HCT116 (cell line): ENCODE measurements at regions not wholly inside any gene's neighbourhood (a gene's known extent, or its start where the extent isn't known, plus 50 kb on each side); places are given as distances from the start of the nearest gene placed in this dataset.

Source experiments
- ATAC-seq: fragments of 200-7000 bp; cut with Tn5 transposase; 2 replicates; pipeline ENCODE4 v1.9.1; 2020; ENCODE audit warnings: mild to moderate bottlenecking, moderate library complexity
- BruUV-seq: library from RNA; stranded (reverse); fragments of 400-500 nt; replicated peaks from 2 replicates; lab custom pipeline; 2021; lab: Mats Ljungman, UMichigan
- CTCF ChIA-PET: fragments of 300-600 bp; sonication (Branson Sonifier 250); formaldehyde crosslinking; loops from one replicate; lab custom pipeline; 2021; ENCODE audit warnings: antibody characterized with exemption; lab: Charles Lee
- POLR2A ChIA-PET: fragments of 300-600, 350-600 bp; sonication (Branson Sonifier 250); formaldehyde crosslinking; loops from one replicate; lab custom pipeline; 2021; ENCODE audit warnings: antibody characterized with exemption; lab: Charles Lee
- RAD21 ChIA-PET, 2 experiments: fragments of 300-600 bp; sonication (Branson Sonifier 250); formaldehyde crosslinking; loops; one replicate each; lab custom pipeline; 2023; ENCODE audit warnings: low total read pairs in 2 of 2; ENCODE audit not compliant: uncharacterized antibody in 2 of 2, unreplicated experiment in 2 of 2, low non-redundant PET in 1 of 2; lab: Charles Lee
- DNase-seq: peaks from one replicate; pipeline ENCODE4 v3.0.0-alpha.2; 2010; ENCODE audit warnings: low read depth, low spot score
- H2AFZ ChIP-seq: fragments of 200-600 bp; shearing (Covaris generic), sonication (generic); 2 replicates; pipeline ENCODE4 v1.6.1; 2017; ENCODE audit warnings: low read depth, mixed run types, mixed read lengths, antibody characterized with exemption, low read length; ENCODE audit not compliant: poor library complexity, severe bottlenecking
- H3K27ac ChIP-seq: 2 replicates; pipeline ENCODE4 v1.5.1; 2012; ENCODE audit warnings: low read depth, low read length
- H3K27me3 ChIP-seq: fragments of 200-600 bp; sonication (generic); 2 replicates; pipeline ENCODE4 v1.6.1; 2016; ENCODE audit warnings: mixed run types, low read length, mixed read lengths; ENCODE audit not compliant: insufficient read depth
- H3K36me3 ChIP-seq, 2 experiments: fragments of 200-500 bp in 1 of 2; fragments of 200-600 bp in 1 of 2; sonication (Bioruptor generic) in 1 of 2; sonication (generic) in 1 of 2; 2 replicates each; pipeline versions ENCODE4 v1.5.1 to v1.6.1; 2014 to 2016; ENCODE audit warnings: low read length in 2 of 2, inconsistent platforms in 1 of 2, mixed read lengths in 1 of 2, mixed run types in 1 of 2; ENCODE audit not compliant: insufficient read depth in 2 of 2, control insufficient read depth in 1 of 2
- H3K4me1 ChIP-seq, 2 experiments: fragments of 200-600 bp in 1 of 2; sonication (generic) in 1 of 2; 2 replicates each; pipeline versions ENCODE4 v1.5.1 to v1.6.1; 2012 to 2017; ENCODE audit warnings: low read length in 2 of 2, inconsistent platforms in 1 of 2, mild to moderate bottlenecking in 1 of 2, mixed read lengths in 1 of 2, mixed run types in 1 of 2, moderate library complexity in 1 of 2; ENCODE audit not compliant: insufficient read depth in 2 of 2, control insufficient read depth in 1 of 2
- H3K4me2 ChIP-seq: fragments of 200-600 bp; sonication (generic); 2 replicates; pipeline ENCODE4 v1.6.1; 2017; ENCODE audit warnings: mixed run types, low read length, mixed read lengths
- H3K4me3 ChIP-seq, 2 experiments: fragments of 200-600 bp in 1 of 2; sonication (generic) in 1 of 2; replicated peaks in 1 of 2; 2 replicates each; pipeline ENCODE4 v1.5.1; 2011 to 2016; ENCODE audit warnings: low read length in 2 of 2, control low read depth in 1 of 2, low read depth in 1 of 2, mild to moderate bottlenecking in 1 of 2, mixed read lengths in 1 of 2, mixed run types in 1 of 2
- H3K79me2 ChIP-seq: fragments of 200-600 bp; sonication (generic); 2 replicates; pipeline ENCODE4 v1.6.1; 2017; ENCODE audit warnings: mild to moderate bottlenecking, mixed run types, low read length, moderate library complexity, mixed read lengths; ENCODE audit not compliant: insufficient read depth
- H3K9ac ChIP-seq: fragments of 200-600 bp; sonication (generic); 2 replicates; pipeline ENCODE4 v1.6.1; 2016; ENCODE audit warnings: low read length, mixed read lengths
- H3K9me2 ChIP-seq: fragments of 200-600 bp; sonication (generic), shearing (Covaris generic); 2 replicates; pipeline ENCODE4 v1.6.1; 2017; ENCODE audit warnings: mixed run types, mild to moderate bottlenecking, moderate library complexity; ENCODE audit not compliant: insufficient read depth
- H3K9me3 ChIP-seq, 2 experiments: fragments of 200-500 bp in 1 of 2; fragments of 200-600 bp in 1 of 2; sonication (Bioruptor generic) in 1 of 2; sonication (generic) in 1 of 2; 2 replicates each; pipeline ENCODE4 v1.6.1; 2014 to 2017; ENCODE audit warnings: low read length in 2 of 2, mixed read lengths in 2 of 2, inconsistent platforms in 1 of 2, low read depth in 1 of 2, mild to moderate bottlenecking in 1 of 2, mixed run types in 1 of 2, moderate library complexity in 1 of 2; ENCODE audit not compliant: control insufficient read depth in 1 of 2, insufficient read depth in 1 of 2
- H4K20me1 ChIP-seq: fragments of 200-600 bp; sonication (generic), shearing (Covaris generic); 2 replicates; pipeline ENCODE4 v1.6.1; 2017; ENCODE audit warnings: mixed run types, mild to moderate bottlenecking, moderate library complexity; ENCODE audit not compliant: insufficient read depth
- CBX3 ChIP-seq: IDR thresholded peaks from 2 replicates; pipeline ENCODE4 v1.6.1; 2012; ENCODE audit warnings: low read depth
- CTCF ChIP-seq, 3 experiments: fragments of 200-600 bp in 1 of 3; sonication (generic) in 1 of 3; IDR thresholded peaks in 2 of 3; conservative IDR thresholded peaks in 1 of 3; 2 replicates each; pipeline ENCODE4 v1.5.1; 2012 to 2017; ENCODE audit warnings: low read depth in 2 of 3, low read length in 2 of 3, antibody characterized with exemption in 1 of 3, borderline replicate concordance in 1 of 3, control low read depth in 1 of 3, mild to moderate bottlenecking in 1 of 3, mixed read lengths in 1 of 3, mixed run types in 1 of 3, moderate library complexity in 1 of 3; ENCODE audit not compliant: insufficient read depth in 1 of 3
- EGR1 ChIP-seq: IDR thresholded peaks from 2 replicates; pipeline ENCODE4 v1.6.1; 2012; ENCODE audit warnings: low read depth
- EZH2phosphoT487 ChIP-seq: fragments of 200-600 bp; IDR thresholded peaks from 2 replicates; pipeline ENCODE4 v1.6.1; 2018; ENCODE audit warnings: antibody characterized with exemption, borderline replicate concordance
- JUND ChIP-seq: IDR thresholded peaks from 2 replicates; pipeline ENCODE4 v1.6.1; 2012
- POLR2A ChIP-seq: IDR thresholded peaks from 2 replicates; pipeline ENCODE4 v1.7.0; 2011; ENCODE audit warnings: borderline replicate concordance; ENCODE audit not compliant: insufficient read depth, insufficient read length; ENCODE audit errors: extremely low read depth
- RAD21 ChIP-seq: IDR thresholded peaks from 2 replicates; pipeline ENCODE4 v1.6.1; 2012; ENCODE audit warnings: low read depth, mild to moderate bottlenecking
- SP1 ChIP-seq: IDR thresholded peaks from 2 replicates; pipeline ENCODE4 v1.6.1; 2012; ENCODE audit warnings: low read depth
- YY1 ChIP-seq: IDR thresholded peaks from 2 replicates; pipeline ENCODE4 v1.6.1; 2011; ENCODE audit warnings: low read length, low read depth, moderate library complexity, mild to moderate bottlenecking; ENCODE audit not compliant: insufficient replicate concordance; ENCODE audit errors: extremely low read depth
- intact Hi-C: fragments of 100-400 bp; cut with micrococcal nuclease; formaldehyde crosslinking; loops from 2 replicates; pipeline ENCODE4 v1.10.0; 2022
- TF ChIP-seq, protein P1 (sequence below): IDR thresholded peaks from 2 replicates; pipeline ENCODE4 v1.6.1; 2012; ENCODE audit warnings: low read depth

- H3K9ac ChIP-seq: no peak overlapping the region
- H3K4me1 ChIP-seq: no peaks in the 10 kb centered on the region
- H3K27me3 ChIP-seq: peaks cover 8% of the 10 kb centered on the region
- no peak for DNase-seq
- CTCF ChIA-PET: no interaction called here
- H3K4me2 ChIP-seq: no peak overlapping the region
- intact Hi-C loops: no loop called here
- RAD21 ChIA-PET: no interaction called here
- POLR2A ChIA-PET: no interaction called here
- no peaks in the 10 kb centered on the region for H3K9me3 ChIP-seq
- H3K9me2 ChIP-seq: no peaks in the 10 kb centered on the region
- no peak overlapping the region for H3K4me3 ChIP-seq
- H2AFZ ChIP-seq: no peak overlapping the region
- TF ChIP-seq POLR2A (no peak), CTCF (IDR thresholded peaks at IDR 0.05 in 2 of 3, conservative IDR thresholded peaks at IDR 0.05 in 1 of 3; ENCODE audit: borderline replicate concordance in 1 of 3, insufficient read depth in 1 of 3, low read depth in 2 of 3, low read length in 2 of 3) (no peak), JUND (no peak), SP1 (no peak), EZH2phosphoT487 (no peak), YY1 (no peak), RAD21 (no peak), EGR1 (no peak), CBX3 (no peak)
- TF ChIP-seq, protein P1, sequence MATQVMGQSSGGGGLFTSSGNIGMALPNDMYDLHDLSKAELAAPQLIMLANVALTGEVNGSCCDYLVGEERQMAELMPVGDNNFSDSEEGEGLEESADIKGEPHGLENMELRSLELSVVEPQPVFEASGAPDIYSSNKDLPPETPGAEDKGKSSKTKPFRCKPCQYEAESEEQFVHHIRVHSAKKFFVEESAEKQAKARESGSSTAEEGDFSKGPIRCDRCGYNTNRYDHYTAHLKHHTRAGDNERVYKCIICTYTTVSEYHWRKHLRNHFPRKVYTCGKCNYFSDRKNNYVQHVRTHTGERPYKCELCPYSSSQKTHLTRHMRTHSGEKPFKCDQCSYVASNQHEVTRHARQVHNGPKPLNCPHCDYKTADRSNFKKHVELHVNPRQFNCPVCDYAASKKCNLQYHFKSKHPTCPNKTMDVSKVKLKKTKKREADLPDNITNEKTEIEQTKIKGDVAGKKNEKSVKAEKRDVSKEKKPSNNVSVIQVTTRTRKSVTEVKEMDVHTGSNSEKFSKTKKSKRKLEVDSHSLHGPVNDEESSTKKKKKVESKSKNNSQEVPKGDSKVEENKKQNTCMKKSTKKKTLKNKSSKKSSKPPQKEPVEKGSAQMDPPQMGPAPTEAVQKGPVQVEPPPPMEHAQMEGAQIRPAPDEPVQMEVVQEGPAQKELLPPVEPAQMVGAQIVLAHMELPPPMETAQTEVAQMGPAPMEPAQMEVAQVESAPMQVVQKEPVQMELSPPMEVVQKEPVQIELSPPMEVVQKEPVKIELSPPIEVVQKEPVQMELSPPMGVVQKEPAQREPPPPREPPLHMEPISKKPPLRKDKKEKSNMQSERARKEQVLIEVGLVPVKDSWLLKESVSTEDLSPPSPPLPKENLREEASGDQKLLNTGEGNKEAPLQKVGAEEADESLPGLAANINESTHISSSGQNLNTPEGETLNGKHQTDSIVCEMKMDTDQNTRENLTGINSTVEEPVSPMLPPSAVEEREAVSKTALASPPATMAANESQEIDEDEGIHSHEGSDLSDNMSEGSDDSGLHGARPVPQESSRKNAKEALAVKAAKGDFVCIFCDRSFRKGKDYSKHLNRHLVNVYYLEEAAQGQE: no peak
- H3K36me3 ChIP-seq: no peaks in the 10 kb centered on the region
- no peak for ATAC-seq
- H3K27ac ChIP-seq: no peak overlapping the region
- H3K79me2 ChIP-seq: no peaks in the 10 kb centered on the region
- BruUV-seq: no TSS peak
- no peaks in the 10 kb centered on the region for H4K20me1 ChIP-seq
Measured at GRCh38 chr2:36125702-36126101, 229.9 kb upstream of the CRIM1 start.
